GM12892 (cell line): ENCODE measurements at regions not wholly inside any gene's neighbourhood (a gene's known extent, or its start where the extent isn't known, plus 50 kb on each side); places are given as distances from the start of the nearest gene placed in this dataset.

ENCODE experiments used
- POLR2A ChIP-seq: IDR thresholded peaks from 2 replicates; pipeline ENCODE4 v1.6.1; 2011; ENCODE audit warnings: low read depth, low read length, control low read depth
- POLR2AphosphoS5 ChIP-seq: IDR thresholded peaks from 2 replicates; pipeline ENCODE4 v1.6.1; 2011; ENCODE audit warnings: low read depth, low read length, control low read depth
- TAF1 ChIP-seq: IDR thresholded peaks from 2 replicates; pipeline ENCODE4 v1.6.1; 2011; ENCODE audit warnings: low read depth, mild to moderate bottlenecking, control low read depth, low read length, borderline replicate concordance

DNA sequence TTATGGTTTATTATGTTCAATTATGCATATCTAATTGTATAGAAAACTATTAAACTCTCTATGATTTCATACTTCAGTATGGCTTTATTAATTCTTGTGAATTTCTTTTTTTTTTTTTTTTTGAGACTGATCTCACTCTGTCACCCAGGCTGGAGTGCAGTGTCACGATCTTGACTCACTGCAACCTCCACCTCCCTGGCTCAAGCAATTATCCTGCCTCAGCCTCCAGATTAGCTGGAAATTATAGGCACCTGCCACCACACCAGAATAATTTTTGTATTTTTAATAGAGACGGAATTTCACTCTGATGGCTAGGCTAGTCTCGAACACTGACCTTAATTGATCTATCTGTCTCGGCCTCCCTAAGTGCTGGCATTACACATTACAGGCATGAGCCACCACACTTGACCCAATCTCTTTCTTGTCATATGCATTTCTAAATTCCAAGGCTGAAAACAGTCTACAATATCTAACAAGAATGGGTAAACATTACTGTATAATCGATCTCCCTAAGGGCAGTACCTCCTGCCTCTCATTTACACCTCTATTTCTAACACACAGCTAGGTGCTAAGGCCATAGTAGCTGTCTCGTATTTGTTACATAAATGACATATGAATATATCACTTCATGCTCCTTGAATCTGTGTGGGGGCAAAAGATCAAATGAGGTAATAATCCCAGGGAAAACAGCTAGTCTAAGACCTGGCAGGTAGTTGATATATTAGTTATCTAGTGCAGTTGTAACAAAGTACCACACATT is 258.2 kb upstream of the CDH8 start:
- TF ChIP-seq TAF1 (no peak), POLR2AphosphoS5 (no peak), POLR2A (no peak)
